Right renal cortex interstitium (tissue), 3 donors: ENCODE measurements at regions not wholly inside any gene's neighbourhood (a gene's known extent, or its start where the extent isn't known, plus 50 kb on each side); places are given as distances from the start of the nearest gene placed in this dataset.
A peak's percentile ranks its signal among the peaks of the same experiment; 100 is the strongest.

Source experiments
- DNase-seq, 3 donors: peaks; one replicate each; pipeline ENCODE4 v3.0.0-alpha.2; 2013; ENCODE audit warnings: low read depth in 3 of 3, low spot score in 2 of 3

DNA sequence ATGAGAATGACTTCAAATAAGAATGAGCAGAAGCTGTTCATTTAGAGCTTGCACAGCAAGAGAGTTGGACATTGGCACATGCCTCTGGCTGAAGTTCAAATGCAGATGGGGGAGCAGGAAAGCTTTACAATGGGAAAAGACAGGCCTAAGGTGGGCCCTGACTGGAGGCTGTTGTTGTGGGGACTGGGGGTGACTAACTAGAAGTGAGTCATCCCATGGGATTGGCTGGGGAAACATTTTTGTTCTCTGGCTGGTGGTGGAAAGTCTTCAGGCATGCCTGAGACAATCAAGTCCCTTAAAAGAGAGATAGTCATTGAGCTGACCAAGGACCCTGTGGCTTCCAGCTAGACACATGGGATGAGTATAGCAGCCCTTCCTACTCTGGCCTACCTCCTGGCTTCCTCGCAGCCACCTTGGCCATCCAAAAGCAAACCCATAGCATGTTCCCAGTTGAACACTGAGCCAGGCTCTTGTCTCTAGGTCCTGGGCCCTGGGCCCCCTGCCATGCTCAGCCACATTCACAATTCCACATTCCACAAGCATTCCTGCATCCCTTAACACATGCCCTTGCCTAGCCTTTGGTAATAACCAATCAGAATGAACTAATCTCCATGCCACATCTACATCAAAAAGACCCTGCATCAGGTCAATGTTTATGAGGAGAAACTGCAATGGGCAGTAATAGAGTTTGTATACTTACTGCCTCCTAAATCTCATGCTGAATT is 873.4 kb downstream of the NLGN4Y start:
- DNase-seq, result no peak

DNA sequence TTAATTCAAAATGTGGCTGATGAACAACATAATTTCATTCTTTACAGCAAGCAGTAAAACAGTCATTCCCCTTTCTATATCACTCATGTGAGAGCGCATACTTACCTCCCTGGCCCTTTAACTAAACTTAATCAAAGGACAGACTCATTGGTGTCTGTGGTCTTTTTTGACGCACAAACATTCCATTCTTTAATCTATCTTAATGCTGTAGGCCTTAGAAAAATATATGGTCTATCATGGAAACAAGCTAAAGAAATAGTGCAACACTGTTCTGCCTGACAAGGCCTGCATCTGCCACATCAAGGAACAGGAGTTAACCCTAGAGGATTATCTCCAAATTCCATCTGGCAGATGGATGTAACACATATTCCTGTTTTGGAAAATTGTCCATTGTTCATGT is 878.1 kb downstream of the NLGN4Y start:
- DNase-seq, result no peak

DNA sequence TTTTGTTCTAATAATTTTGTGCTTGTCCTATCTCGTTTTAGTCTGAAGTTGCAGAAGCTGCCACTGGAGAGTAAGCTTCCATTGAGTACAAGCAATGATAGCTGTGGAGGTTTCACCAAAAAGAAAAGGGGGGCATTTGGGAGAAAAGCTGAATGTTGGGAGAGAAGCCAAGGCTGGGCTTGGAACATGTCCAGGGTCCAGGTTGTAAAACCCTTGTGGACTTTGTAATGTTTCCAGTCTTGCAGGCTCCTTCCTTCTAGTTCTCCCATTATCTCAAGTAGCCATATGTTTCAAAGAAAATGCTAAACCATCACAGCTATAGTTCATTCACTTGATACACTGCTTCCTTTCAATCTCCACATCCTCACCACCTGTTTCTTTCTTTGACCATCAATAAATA is 880.2 kb downstream of the NLGN4Y start:
- no peak for DNase-seq

DNA sequence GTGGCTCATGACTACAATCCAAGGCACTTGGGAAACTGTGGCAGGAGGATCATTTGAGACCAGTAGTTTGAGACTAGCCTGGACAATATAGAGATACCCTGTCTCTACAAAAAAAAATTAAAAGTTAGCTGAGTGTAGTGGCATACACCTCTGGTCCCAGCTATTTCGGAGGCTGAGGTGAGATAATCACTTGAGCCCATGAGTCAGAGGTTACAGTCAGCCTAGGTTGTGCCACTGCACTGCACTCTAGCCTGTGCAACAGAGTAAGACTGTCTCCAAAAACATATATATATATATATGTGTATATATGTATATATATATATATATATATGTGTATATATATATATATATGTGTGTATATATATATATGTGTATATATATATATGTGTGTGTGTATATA is 890.8 kb downstream of the NLGN4Y start:
- no peak for DNase-seq

DNA sequence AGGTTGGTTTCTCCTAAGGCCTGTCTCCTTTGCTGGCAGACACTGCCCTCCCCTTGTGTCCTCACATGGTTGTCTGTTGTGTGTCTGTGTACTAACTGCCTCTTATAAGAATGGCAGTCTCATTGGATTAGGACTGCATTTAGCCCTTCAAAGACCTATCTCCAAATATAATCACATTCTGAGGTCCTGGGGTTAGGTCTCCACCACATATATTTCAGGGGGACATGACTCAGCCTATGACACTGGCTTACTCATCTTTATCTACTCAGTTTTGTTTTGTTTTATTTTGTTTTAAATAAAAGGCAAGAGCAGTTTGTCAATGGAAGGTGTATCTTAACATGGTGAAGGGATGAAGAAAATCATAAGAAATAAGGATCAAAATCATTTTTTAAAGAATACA is 894.3 kb downstream of the NLGN4Y start:
- DNase-seq, result no peak

DNA sequence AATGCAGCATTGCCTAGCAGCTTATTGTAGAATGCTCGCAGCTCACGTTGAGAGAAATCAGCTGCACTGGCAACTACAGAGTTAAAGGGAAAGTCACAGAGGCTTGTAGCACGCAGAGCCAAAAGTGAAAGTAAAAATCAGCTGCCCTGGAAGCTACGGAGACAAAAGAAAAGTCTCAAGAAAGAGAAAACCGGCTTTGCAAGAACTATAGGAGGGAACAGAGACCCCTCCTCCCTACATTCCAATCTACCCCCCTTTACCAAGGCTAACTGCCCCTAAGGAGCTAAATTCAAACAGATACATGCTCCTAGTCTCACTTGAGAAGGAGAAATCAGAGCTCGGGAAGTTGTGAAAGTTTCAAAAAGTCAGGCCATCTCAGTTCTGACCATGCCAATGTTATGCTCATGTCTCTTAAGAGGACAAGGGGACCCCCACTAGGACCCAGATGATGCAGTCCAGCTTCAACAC is 900.4 kb downstream of the NLGN4Y start:
- peak in 1 of 3 donors; percentile 34 for DNase-seq

DNA sequence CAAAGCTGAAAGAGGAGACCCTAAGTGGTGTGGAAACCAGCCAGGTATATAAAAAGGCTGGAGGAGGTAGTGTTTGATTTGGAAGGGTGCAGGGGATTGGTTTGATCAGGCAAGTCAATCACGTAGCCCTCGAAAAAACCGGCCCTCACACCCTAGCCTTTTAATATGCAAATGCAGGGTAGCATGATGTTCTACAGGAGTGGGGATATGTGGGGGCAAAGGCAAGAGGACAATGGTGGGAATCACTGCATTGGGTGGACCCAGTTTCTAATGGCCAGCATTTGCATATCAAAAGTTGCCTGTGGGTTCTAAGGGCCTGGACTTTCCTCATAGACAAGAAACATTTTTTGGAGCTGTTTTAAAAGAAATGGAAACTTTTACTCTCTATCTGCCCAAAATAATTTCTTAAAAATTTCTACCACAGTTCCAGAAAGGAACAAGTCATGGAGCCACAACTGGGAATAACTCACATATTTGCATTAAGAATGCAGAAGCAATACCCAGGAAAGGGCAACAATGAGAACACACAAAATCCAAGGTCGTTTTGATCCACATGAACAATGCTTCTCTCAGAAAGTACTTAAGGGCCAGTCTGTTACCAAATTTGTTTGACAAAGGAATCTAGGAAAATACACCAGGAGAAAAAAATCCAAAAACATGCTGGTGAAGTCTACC is 915.8 kb downstream of the NLGN4Y start:
- DNase-seq, result no peak

DNA sequence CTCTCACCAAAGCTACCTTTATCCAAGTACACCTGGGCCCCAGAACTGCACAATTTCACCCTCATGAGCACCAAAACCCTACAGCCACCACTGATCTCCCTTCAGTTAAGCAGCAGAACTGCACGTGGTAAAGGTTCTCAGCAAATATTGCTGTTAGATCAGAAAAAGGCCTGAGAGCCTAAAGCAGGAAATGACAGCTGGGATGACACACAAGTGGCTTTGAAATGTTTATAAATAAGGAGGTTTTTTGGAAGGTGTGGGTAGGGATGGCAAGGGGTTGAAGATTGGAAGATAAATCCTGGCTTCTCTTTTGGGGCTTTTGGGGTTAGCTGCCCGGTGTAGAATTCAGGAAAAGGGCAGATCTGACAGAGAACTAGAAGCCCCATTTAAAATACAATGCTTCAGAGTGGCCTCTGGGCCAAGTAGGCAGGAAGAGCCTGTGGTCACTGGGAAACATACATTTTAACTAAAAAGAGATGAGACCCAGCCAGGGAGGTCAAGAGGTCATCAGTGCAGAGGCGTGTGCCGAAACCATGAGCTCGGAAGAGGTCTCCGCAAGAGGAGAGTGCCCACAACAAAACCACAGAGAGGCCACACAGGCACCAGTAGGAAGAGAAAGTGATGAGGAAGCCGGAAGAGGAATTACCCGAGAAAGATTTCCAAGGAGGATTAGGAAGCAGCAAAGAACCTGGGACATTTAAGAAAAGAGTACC is 916.5 kb downstream of the NLGN4Y start:
- DNase-seq, result no peak

DNA sequence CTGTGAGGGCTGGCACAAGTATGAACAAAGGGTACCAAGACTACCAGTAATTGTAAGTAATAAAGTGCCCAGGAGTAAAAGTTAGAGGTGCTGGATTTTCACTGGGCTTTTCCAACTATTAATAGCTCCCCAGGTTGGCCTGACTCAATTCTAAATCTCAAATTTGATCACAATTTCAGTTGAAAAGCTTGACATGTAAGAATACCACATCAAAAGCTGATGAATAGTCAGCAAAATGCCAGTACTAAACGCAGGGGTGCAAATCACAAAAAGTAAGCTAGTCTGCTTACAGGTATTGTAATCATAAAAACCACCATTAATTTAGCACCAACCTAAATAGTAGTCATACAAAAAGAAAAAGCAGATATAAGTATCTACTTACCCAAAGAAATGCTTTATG is 917.5 kb downstream of the NLGN4Y start:
- no peak for DNase-seq

DNA sequence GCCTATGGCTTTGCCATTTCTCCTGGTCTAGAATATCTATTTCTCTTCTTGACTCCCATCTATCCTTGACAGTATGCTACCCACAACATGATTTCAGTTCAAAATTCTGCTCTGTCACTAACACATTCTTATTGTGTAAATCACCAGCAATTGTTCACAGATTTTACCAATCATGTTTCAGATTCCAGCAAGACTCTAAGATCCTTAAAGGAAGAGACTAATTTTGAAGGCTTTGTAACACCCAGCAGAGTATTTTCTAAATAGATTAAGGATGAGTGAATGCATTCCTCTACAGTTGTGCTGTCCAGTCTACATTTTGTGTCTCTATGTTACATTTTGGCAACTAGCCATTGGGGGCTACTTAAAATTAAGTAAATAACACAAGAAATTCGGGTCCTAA is 921.5 kb downstream of the NLGN4Y start:
- no peak for DNase-seq

DNA sequence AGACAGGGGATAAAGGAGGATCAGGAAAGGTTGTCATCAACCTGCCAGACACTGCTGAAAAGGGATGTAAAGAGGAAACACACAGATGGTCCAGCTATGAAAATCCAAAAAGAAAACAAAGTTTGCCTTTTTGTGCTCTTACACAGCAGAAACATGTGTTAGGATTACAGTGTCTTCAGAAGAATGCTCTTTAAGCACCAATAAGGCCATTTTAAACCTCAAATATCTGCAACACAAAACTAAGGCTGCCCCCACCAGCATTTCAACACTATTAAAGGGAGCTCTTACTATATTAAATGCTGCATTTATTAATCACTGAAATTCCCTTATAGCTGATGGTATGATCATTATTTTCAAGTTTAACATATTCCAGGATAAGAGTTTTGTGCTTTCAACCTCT is 922.5 kb downstream of the NLGN4Y start:
- no peak for DNase-seq

DNA sequence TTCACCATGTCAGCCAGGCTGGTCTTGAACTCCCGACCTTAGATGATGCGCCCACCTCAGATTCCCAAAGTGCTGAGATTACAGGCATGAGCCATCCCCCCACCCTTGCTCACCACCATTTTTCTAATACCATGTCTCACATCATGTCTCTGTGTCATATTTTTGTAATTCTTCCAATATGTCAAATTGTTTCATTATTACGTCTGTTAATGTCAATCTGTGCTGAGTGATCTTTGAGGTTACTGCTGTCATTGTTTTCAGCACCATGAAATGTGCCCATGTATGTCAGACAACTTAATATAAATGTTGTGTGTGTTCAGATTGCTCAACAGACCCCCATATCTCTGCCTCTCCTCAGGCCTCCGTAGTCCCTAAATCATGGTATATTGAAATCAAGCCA is 923.6 kb downstream of the NLGN4Y start:
- DNase-seq, result no peak

DNA sequence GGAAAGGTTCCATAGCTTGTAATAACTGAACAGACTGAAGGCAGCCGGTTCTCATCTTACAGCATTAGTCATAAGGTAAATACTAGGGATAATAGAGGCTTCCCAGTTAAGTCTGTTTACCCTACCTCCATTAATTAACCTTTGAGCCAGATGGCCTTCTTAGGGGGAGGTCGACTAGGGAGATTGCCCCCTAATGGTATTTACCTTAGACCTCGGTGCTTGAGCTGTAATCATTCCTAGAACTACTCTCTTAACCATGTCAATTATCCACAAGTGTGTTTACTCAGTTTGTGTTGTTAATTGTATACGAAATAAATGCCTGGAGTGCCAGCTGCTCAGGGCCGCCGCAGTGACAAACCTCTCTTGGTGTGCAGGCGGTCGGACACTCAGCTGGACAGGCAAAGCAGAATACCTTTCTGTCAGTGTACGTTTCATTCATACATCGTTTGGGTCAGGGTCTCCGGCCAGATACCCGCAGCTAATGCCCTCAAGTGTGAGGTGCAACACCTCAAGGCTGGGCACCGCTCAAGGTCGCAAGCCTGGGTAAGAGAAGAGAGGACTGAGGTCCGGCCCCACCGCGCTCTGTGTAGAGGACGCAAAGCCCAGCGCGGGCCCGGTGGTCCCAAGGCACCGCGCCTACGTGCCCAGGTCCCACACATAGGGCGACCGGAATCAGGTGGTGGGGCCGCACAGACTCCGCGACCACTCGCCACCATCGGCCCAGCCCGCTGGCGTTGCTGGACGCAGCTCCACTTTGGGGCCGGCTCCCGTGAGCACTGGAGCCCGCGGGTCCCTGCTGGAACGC is 931.0 kb downstream of the NLGN4Y start:
- no peak for DNase-seq

DNA sequence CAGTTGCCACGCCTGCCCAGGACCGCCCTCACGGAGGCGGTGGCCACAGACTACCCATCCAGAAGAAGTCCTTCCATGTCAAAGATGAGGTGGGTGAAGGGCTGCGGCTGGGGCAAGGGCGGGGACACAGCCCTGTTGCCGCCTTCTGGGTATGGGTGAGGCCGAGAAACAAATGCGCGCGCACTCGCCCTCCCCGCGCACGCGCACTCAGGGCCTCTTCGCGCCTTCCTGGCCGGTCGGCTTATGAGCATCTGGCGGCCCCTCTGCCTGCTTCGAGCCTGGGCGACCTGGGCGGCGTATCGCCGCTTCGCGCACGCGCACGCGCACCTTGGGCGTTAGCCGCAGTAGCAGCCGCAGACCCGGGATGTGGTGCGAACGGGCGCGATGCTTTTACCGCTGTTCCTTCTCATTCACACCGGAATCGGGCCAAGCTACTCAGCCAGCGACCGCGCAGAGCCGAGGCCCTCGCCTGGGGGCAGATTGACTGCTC is 931.7 kb downstream of the NLGN4Y start:
- peak in 1 of 3 donors; percentile 47 for DNase-seq

DNA sequence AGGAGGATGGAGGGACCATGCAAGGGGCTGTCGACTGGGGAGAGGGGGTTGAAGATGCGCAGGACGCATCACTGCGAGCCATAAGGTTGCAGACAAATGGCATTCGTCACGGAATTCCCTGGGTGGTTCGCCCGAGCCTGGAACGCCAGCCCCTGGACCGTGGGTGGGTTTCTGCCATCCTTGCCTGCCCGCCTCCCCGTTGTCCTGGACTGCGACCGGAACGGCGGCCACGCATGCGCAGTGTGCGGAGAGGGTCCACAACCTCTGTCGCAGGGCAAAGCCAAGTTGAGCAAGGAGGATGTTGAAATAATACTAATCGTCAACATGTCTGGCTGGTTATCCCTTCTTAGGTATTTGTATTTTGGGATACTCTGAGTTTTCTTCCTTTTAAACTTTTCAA is 932.2 kb downstream of the NLGN4Y start:
- DNase-seq, result no peak

DNA sequence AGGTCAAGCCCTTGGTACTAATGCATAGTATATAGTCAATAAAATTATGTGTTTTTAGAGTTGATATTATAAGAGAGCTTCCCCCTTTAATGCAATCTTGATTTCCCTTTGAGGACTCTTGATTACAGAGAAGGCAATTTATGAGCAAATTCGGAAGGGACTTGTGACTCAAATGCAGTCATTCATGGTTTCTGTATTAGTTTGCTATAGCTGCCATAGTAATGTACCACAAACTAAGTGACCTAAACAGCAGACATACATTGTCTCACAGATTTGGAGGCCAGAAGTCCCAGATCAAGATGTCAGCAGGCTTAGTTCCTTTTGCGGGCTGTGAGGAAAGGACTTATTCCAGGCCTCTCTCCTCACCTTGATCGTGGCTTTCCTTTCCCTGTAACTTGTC is 933.4 kb downstream of the NLGN4Y start:
- no peak for DNase-seq

DNA sequence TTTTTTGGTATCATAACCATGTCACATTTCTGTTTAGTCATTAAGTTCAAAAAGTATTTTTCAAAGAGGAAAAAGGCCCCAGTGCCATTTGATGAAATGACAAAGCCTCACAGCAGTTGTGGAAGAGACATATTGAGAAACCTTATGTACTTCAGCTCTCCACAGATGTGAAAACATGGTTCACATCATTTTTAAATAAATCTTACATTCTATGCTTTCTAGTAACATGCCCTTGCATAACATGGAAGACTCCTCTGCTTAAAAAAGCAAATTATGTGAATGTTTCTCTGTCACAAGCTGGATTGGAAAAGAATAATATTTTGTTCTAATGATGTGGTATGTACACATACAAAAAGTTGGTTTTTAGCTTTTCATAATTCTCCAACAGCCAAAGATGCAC is 934.1 kb downstream of the NLGN4Y start:
- no peak for DNase-seq

DNA sequence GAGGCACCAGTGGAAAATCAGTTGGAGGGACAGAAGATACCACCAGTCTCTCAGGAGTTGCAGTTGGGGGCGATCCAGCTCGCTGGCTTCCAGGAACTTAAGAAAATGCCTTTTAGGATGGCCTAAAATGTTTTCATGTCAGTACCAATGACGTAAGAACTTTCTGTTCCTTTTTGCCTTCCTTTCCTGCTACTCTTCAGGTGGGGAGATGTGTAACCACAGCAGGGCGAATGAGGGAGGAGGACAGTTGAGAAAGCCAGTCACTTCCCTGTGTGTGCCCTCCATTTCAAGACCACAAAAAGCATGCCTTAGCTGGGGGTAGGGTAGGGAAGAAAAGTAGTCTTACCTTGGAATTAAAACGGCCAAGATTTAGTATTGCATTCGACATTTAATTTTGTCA is 941.6 kb downstream of the NLGN4Y start:
- DNase-seq, result no peak

DNA sequence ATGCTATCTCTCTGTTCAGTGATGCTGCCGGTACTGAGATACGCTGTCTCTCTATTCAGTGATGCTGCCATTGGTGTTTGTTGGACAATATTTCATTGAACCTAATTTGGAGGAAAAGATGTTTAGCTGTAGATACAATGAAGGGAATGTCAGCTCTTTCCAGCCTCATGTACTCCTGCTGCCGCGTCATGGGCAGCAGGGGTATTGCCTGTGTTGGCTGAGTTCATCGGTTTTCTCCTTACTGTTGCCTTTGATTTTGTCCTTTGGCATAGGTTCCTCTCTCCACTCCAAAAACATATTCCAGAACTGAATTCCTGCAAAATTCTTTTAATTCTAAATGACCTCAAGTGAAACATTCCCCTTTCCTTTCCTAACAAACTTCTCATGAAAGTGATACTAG is 942.6 kb downstream of the NLGN4Y start:
- no peak for DNase-seq

DNA sequence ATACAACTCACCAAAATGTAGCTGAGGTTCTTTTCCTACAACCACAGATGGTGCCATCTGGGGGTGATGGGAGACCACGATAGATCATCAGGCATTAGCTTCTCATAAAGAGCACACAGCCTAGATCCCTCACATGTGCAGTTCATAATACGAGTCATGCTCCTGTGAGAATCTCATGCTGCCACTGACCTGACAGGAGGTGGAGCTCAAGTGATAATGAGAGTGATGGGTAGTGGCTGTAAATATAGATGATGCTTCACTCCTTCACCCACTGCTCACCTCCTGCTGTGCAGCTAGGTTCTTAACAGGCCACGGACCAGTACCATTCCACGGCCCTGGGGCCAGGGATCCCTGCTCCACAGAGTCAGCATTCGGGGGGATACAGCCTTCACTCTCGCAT is 943.8 kb downstream of the NLGN4Y start:
- DNase-seq, result no peak

DNA sequence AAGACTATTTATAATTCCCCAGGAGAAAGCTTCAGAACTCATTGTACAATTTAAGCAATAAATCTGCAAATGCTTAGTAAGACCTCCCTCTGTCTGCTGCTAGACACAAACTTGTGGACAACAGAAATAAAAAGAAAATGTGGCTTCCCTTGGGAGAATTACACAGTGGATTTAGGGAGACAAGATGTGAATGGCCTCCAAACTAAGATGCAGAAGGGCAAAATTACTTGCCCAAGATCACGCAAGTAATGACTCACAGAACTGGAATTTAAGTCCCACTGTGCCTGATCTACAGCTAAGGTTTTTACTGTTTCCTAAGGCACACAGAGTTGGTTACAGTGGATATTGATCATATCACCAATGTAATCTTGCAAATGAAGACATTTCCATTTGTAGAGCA is 947.0 kb downstream of the NLGN4Y start:
- DNase-seq, result no peak
